GM19043 (cell line): ENCODE measurements at regions not wholly inside any gene's neighbourhood (a gene's known extent, or its start where the extent isn't known, plus 50 kb on each side); places are given as distances from the start of the nearest gene placed in this dataset.
"Not testable (repeated sequence)": the region's sequence is repeated elsewhere in the genome, so short reads cannot be mapped to it uniquely, and the experiment has no call there.

Experiments used
- ATAC-seq: cut with Tn5 transposase; IDR thresholded peaks from one replicate; pipeline ENCODE4 v1.9.1; 2021; ENCODE audit warnings: low read depth; ENCODE audit not compliant: unreplicated experiment

DNA sequence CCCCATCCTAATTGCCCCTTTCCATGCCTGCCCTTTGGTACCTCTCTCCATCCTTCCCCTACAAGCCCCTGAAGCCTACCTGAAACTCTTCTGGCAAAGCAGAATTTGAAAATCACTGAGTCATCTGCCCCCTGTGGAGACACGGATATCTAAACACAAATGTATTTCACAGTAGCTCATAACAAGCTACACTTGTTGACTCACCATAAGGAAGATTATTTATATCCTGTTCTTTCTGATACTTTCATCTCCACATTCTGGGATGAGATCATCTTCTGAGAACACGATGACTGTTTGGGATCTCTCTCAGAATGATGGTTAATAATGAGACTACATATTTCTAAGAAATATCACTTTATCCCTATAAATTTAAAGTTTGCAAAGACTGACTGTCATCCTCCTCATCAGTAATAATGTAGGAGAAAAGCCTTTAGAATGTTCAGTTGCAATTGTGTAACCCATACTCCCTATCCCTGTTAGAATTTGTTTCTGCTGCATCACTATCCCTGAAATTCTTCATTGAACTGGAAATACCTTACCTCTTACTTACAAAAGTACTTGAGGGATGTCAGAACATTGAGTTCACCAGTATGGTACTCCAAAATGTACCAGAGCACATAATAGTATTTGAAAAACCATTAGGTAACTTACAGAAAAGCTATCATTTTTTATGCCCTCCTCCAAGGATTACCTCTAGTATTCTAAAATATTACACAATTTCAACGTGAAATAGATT is 116.1 kb upstream of the IL12A start:
- ATAC-seq, result no peak

DNA sequence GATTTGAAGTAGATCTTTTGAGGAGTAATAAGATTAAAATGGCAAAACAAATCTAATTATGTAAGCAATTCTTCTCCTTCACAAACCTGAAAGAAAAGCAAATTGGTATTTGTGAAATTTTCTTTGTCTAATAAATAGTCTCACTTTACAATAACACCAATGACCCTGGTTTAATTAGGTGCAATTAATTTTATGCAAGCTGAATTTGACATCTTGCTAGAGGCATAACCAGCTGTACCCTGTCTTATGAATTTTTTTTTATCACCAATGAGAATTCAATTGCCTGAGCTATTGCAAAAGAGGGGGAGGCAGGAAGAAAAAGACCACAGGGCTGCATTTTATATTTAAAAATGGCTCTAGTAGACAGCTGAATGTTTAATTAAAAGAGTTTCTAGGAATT is 113.5 kb upstream of the IL12A start:
- ATAC-seq, result no peak

DNA sequence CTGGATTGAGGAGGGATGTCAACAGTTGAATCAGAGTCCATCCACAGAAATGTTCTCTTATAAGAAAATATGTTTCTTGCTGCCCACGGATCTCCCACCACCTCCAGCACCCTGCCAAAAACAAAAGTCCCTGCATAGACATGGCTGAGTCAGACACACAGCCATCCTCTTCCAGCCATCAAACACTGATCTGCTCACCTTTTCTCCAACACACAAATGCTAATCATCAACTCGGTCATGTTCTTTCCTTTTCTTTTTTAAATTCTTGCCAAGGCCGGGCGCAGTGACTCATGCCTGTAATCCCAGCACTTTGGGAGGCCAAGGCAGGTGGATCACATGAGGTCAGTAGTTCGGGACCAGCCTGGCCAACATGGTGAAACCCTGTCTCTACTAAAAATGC is 110.7 kb upstream of the IL12A start:
- no peak for ATAC-seq

DNA sequence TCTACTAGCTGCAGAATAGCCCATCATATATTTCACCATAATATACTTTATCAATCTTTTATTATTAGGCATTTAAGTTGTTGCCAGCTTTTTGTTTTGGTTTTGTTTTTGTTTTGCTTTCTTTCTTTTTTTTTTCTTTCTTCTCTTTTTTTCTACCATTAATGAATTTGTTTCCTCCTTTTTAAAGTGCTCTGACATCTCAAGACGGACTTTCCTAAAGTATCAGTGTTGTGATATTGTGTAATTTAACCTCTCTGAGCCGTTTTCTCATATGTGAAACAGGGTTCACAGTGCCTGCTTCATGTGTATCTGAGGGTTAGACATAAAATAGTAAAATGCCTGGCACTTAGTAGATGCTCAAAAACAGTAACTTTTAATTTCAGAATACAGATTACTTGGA is 109.5 kb upstream of the IL12A start:
- ATAC-seq, result no peak

DNA sequence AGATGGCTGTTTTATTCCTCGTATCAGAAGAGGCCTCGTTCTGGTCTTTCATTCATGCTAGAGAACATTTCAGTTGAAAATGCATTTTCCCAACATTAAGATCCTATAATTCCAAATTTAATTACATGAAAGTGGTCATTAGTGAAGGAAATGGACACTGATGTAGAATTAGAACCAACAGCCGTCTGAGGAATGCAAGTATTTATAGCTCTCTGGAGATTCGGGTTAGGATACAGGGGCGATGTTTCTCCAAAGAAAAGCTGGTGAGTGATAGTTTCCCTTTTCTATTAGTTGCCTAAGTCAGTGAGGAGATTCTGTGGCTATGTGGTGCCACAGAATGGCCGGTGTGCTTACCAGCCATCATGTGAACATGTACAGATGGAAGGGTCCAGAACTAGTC is 109.0 kb upstream of the IL12A start:
- ATAC-seq, result no peak

DNA sequence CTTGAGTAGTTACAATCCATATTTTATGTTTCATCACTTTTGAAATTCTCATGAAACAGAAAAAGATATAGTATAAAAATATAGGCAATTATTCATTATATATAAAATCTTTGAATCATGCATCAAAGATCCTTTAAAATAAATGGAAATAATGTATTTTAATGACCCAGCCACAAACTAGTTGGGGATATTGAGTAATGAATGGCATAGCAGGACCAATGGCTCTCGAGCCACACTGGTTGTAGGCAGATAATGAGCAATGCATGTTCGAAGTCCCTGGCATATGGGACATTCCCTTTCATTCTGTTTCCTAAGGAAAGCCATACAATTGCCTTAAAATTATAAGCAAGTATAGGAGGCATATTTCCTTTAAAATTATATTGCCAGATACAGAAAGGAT is 107.4 kb upstream of the IL12A start:
- ATAC-seq, result no peak

DNA sequence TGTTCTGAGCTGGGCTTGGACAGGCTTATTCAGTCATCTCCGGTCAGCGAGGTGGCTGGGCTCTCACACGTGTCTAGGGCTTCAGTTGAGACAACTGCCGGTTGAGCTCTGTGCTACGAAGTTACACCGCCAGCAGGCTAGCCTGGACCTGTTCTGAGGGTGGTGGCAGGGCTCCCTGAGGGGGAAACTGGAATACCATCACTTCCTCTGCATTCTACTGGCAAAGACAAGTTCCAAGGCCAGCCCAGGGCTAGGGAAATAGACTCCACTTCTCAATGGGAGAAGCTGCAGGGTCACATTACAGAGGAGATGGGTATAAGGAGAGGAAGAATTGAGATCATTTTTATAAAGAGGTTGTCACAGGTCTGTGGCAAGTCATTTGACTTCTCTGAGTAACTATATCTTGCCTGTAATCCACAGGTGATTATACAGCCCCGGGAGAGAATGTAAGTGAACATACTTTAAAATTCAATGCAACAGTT is 106.8 kb upstream of the IL12A start:
- no peak for ATAC-seq

DNA sequence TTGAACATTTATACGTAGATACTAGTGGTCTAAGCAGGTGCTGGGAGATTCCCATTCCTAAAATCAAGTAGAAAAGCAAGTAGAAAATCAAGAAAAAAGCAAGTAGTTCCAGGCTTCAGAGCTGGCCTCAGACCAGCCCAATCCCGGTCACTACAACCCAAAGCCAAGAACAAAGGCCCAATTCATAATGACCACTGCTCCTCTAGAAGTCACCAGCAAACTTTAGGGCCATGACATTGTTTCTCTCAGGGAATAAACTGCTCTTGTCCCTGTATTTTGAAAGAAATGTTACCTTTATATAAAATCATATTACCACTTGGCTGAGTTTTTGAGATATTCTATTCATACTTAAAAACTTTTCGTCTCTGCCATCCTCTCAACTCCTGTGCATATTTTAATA is 106.3 kb upstream of the IL12A start:
- ATAC-seq, result no peak

DNA sequence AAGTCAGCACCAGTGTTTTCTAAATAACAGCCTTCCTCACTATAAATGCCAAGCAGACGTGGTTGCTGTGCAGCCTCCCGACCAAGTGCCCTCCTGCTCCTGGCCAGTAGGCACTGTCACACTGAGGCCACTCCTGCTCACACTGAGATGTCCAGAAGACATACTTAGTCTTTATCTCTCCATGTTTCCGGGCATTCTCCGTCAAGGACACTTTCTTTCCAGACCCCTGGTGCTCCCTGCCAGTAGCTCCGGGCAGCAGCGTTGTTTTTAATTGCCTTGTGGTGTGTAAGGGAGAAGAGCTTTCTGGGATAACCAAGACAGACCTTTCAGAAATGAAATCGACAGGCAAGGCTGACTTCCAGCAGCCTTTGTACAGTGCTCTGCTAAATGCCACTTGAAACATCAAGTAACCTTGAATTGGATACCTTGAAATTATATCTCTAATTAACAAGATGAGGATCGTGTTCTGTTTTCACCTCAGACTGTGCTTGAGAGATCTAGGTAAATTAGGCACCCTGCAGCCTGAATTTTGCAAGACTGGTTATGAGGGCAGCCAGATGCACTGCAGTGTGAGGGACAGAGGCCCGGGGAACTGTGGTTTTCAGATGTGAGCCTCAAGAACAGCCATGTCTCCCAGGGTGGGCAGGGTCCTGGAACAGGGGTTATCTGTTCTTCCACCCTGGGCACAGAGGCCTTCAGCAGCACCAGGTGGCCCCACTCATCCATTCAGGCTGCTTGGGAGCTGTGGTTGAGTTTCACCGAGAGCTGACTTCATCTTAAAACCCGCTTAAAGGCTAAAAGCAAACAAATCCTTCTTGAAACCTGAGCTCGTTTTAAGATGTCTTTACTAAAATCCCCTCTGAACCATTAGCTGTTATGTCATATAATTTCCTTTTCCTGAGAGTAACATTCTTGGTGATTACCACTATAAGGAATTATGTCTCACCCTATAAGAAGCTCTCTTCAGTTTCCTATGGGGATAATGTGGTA is 105.5 kb upstream of the IL12A start:
- no peak for ATAC-seq

DNA sequence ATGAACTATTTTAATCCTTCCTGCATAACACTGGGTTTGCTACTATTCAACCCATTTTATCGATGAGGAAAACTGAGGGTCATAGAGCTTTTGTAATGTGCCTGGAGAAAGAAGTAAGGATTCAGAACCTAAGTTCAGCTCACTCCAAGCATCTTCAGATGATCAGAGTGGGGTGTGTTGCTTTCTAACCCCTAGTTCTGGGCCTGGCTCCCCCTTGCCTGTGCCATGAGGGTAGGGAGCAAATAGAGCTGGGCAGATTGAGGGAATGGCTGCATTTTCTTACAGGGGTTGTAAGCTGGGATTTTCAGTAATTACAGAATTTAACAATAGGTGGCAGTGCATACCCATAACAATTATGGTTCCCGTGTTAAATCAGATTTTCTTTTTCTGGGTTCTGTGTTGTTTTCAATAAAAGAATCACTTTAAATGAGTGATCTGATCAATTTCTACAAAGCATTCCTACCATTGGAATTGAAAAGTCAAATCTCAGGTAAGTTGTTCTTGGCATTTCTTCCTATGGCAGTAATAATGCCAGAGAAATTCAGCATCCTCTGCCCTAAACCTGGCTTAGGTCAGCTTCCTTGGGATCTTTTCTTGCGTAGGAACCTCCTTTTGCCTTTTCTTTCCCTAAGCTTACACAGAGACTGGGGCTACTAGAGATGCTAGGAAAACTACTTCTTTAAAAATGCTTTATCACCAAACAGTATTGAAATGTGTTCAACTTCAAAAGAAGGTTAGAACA is 103.8 kb upstream of the IL12A start:
- ATAC-seq, result peak; percentile 60

DNA sequence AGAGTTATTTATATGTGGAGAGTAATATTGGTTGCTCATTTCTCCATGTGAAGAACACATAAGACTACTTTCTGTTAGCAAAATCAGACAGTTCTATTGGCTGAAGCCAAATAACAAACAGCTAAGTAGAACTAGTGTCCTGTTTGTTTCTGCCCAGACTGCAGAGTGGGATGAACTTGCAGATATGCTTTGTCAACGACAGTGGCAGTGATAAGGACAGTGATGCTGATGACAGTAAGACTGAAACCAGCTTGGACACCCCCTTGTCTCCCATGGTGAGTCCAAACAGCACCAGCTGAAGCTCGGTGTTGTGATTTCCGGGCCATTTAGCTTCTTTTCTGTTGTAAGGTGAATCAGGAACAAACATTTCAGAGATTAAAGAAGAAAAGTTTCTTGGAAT is 102.6 kb upstream of the IL12A start:
- no peak for ATAC-seq

DNA sequence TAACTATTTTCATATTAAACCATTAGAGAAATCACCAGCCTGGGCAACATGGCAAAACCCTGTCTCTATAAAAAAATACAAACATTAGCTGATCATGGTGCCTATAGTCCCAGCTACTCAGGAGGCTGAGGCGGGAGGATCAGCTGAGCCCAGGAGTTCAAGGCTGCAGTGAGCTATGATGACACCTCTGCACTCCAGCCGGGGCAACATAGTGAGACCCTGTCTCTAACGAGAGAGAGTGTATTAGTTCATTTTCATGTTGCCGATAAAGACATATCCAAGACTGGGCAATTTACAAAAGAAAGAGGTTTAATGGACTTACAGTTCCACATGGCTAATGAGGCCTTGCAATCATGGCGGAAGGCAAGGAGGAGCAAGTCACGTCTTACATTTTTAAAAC is 102.1 kb upstream of the IL12A start:
- not testable (repeated sequence) for ATAC-seq

DNA sequence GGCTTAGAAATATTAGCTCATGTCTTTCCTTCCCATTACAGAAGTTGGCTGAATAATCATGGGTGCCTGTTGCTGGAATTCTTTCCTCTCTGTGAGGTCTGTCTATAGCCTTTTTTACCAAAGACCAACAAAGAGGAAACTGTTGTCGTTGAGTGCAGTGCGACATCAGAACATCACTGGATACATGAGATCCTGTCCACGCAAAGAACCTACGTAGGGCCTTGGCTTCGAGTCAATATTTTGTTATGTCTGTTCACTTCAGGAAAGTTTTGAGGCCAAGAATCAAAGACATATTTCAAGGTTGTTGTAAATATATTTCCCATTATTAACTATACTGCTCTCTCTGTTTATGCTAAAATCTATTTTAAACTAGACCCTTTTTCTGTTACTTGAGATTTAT is 101.5 kb upstream of the IL12A start:
- no peak for ATAC-seq

DNA sequence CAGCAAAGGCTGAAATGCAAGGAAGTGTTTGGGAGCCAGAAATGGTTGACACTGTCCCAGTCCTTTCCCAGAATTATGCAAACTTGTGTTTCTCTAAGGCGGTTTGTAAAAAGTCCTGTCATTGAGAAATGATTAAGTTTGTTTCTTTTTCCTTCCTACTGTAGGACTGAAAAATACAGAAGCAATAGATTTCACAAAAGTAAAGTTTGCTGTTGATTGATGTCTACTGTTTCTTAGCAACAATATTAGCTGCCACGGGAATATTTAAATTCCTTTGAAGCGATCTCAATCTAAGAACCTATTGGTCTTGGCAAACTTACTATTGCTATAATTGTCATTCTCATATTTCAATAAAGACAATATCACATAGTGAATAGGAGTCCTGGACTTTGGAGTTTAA is 100.7 kb upstream of the IL12A start:
- ATAC-seq, result no peak

DNA sequence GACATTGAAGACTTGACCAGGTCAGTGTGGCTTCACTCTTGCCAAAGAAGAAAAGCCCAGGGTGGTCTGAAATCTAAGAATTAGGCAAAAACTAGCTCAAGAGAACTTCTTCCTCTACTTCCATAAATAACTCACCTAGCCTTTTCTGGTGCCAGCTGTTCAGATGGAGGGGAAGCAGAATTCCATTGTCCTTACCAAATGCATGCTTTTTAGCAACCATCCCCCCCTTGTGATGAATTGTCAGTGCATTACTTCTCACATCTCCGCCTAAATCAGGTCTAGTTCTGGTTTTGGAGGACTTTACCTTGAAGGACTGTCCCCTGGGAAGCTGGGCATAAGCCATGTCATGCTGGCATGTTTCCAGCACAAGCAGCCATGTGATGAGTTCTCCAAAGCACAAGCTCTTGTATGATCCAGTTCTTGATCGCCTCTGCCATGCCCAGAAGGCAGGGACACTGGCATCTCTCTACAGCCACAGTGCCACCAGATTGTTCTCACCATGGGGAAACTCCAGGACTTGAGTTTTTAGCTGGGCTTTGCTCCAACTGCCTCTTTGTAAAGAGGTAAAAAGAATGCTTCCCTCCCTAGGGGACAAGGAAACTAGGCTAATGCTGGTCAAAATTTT is 96.4 kb upstream of the IL12A start:
- ATAC-seq, result no peak

DNA sequence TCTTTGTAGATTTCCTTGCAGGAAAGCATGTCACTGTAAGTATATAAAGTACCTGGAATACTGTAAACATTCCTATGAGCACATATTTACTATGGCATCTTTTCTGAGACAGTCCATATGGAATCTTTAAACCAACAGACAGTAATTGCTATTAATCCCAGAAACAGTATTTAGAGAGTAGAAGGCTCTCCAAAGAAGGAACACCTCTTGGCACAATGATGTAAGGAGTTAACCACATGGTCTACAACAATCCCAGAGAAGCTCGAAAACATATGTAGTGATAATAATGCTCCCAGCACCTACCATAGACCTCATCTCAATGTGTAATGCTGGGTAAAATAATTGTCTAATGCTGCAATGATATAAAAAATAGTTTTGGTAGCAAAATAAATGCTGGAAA is 95.8 kb upstream of the IL12A start:
- no peak for ATAC-seq

DNA sequence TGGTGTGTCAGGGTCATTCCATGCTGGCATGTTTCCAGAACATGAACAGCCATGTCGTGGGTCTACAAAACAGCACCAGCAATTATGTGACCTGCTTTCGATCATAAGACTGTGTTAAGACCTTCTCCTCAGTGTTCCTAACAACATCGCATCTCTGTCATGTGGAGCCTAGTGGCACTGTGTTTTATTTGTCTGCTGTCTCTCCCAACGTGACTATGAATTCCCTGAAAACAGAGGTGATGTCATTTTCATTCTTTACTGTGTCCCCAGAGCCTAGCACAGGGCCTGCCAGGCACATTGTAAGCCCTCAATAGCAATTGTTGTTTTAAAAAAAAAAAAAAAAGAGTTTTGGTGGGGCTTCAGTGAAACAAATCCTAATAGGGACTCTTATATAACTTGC is 94.2 kb upstream of the IL12A start:
- no peak for ATAC-seq

DNA sequence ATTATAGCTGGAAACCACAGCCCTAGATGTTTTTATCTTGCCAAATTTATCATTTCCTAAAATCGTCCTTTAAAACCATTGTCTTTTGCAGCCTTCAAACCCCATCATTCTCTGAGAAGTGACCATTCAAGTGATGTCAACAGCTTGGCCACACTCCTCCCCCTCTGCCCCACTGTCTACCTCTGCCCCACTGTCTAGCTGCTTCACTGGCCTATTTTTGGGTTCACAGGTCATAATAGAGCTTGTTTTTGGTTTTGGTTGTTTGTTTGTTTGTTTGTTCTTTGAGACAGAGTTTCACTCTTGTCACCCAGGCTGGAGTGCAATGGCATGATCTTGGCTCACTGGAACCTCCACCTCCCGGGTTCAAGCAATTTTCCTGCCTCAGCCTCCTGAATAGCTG is 93.2 kb upstream of the IL12A start:
- no peak for ATAC-seq

DNA sequence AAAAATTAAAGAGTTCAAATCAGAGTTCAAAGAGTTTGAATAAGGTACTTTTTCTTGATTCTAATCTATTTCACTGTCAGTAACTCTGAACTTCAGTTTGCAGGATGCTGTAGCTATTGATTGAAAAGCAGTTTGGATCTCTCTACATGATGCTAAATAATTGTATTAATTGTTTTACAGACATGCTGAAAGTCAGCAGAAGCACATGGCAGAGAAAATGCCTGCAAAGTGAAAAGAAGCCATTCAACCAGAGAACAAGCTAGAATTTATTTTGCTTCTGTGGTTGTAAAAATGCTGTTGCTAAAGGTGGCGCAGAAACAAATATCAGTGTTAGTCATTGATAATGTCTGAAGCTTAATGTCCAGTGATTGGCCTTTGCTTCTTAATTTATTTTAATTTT is 92.1 kb upstream of the IL12A start:
- no peak for ATAC-seq

DNA sequence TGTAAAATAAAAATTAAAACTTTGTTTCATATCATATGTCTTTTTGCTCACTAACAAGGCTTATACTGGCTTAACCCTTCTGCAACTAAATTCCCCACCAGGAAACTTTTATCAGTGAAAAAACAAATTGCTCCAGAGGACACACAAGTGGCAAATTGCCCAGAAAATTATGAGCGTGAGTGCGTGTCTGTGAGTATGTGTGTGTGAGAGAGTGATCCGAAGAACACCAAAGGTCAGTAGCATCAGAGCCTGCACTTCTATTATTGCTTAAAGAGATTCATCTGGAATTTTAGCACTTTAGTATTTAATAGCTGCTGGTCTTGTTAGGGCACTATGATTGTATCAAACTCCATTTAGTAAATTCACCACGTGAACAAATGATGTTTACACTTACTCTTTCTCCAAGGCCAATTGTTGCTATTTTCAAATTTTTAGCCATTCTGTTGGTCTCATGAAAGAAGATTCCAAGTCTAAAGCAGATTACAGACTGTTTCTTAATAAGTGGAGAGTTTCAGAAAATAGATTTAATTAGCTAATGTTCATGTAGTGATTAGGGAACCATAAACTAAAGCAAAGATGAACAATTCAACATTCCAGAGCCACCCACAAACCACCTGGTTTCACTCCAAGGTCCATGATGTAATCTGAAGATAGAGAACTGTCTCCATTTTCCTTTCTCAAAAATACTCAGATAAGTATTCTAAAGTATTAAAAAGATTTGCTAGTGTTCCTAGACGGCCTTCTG is 91.1 kb upstream of the IL12A start:
- ATAC-seq, result no peak
